ENCODE measurements at regions not wholly inside any gene's neighbourhood (a gene's known extent, or its start where the extent isn't known, plus 50 kb on each side); places are given as distances from the start of the nearest gene placed in this dataset.

DNA sequence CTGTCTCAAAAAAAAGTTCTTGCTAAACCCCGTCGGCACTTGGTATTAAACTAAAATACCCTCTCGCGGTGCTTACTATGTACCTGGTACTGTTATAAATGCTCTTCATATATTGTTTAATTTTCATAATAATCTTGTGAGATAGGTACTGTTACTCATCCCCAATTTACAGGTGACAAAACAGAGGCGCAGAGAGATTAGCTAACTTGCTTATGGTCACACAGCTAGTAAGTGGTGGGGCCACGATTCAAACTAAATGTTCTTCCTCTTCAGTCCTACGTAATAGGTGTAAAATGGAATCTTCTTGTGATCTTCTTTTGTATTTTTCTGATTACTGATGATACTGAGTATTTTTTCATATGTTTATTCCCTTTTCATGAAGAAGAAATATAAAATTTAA is 51.3 kb downstream of the TET3 start:
- TF ChIP-seq, protein P1, sequence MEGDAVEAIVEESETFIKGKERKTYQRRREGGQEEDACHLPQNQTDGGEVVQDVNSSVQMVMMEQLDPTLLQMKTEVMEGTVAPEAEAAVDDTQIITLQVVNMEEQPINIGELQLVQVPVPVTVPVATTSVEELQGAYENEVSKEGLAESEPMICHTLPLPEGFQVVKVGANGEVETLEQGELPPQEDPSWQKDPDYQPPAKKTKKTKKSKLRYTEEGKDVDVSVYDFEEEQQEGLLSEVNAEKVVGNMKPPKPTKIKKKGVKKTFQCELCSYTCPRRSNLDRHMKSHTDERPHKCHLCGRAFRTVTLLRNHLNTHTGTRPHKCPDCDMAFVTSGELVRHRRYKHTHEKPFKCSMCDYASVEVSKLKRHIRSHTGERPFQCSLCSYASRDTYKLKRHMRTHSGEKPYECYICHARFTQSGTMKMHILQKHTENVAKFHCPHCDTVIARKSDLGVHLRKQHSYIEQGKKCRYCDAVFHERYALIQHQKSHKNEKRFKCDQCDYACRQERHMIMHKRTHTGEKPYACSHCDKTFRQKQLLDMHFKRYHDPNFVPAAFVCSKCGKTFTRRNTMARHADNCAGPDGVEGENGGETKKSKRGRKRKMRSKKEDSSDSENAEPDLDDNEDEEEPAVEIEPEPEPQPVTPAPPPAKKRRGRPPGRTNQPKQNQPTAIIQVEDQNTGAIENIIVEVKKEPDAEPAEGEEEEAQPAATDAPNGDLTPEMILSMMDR (conservative IDR thresholded peaks at IDR 0.05), result no peak
- no peak overlapping the region for H3K27ac ChIP-seq

DNA sequence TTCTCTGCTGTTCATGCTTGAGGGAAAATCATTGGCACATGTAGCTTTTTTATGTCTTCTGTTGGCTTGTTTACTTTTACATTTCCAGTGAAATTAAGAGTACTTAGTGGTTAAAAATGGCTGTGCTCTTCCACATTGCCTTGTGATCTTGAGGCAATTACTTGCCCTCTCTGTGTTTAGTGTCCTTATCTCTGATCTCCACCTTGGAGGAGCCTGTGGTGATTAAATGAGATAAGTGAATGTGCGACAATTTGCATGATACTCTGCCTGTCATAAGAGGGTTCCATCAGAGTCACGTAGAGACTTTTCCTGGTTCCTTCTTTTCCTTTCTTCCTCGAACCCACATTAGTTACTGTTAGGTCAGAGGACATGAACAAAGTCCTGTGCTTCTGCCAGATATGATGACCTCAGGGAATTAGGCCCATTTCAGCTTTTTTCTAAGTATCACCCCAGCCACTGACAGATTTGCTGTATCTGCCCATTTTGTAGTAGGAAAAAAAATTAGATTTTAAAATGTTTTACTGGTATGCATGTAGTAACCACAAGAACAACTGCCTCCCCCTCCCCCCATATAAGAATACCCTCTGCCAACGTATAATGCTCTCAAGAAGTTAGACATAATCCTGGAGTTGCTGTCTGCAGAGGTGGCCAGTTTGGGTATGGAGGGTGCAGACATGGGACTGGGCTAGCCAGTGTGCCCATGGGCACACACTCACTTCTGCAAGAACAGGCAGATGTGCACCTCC is 51.9 kb downstream of the TET3 start:
- TF ChIP-seq, protein P1 (conservative IDR thresholded peaks at IDR 0.05), result no peak
- H3K27ac ChIP-seq, result no peak overlapping the region

DNA sequence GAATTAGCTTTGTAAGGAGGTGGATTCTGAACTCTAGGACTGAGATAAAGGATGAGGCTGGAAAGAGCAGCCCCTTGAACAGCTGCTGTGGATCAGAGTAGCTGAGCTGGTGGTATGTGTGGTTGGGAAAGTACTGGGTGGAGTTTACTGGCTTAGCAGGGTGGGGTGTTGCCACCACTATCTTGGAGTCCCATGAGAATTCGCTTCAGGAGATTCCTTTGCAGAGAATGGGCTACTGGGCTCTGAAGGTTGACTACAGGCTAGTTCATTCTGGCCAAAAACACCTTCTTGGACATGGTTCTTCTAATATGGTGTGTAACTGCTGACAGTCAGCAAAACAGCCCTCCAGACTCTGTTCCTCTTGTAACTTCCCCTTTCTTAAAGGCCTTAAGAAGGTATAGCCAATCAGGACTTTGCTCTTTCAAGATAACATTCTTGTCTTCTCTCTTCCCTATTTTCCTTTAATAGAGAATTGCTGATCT is 52.7 kb downstream of the TET3 start:
- TF ChIP-seq, protein P1 (conservative IDR thresholded peaks at IDR 0.05), result no peak
- H3K27ac ChIP-seq, result no peak overlapping the region

DNA sequence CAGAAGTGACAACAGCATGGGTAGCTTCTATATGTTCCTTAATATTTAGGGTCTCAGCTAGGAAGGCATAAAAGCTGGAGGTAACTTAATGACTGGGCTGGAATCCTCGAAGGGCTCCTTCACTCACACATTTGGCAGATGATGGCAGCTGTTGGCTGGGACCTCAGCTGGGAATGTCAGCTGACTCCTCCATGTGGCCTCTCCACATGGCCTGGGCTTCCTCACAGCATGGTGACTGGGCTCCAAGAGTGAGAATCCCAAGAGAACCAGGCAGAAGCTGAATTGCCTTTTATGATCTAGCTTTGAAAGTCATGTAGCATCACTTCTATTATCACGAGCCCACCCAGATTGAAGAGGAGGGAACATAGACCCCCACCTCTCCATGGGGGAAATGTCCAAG is 54.9 kb downstream of the TET3 start:
- no peak overlapping the region for H3K27ac ChIP-seq
- TF ChIP-seq, protein P1 (conservative IDR thresholded peaks at IDR 0.05), result no peak

DNA sequence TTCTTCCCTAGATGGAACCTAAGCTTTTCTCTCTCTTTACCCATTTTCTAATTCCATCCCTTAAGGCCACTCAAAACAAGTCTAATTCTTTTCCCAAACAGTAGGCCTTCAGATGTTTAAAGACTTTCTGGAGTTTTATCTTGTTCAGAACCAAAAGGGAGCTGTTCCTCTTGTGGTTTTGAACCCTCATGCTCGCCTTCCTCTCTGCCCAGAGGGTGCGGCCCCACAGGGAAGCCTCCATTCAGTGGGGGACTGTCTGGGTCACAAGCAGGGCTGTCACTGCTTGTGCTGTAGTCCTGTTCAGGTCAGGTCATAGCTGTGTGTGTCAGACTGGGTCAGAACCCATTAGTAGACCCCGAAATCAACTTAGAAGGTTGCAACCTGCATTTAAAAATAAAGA is 56.5 kb downstream of the TET3 start:
- TF ChIP-seq, protein P1 (conservative IDR thresholded peaks at IDR 0.05), result no peak
- no peak overlapping the region for H3K27ac ChIP-seq

DNA sequence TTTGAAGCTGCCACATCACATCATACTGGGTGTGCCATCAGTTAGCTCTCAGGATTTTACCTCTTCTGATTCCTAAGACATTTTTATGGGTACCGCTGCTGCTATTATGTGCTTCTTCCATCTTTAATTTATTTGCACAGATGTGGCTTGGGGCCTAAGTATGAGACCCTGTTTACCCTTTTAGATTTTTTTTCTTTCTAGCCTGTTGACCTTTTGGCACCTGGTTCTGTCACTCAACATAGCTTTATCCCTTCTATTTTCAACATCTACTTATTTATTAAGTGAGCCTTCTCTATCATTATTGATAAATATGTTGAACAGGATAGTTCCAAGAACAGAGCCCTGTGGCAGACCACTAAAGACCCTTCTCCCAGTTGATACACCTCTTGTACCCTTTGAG is 57.0 kb downstream of the TET3 start:
- no peak overlapping the region for H3K27ac ChIP-seq
- TF ChIP-seq, protein P1 (conservative IDR thresholded peaks at IDR 0.05), result no peak

DNA sequence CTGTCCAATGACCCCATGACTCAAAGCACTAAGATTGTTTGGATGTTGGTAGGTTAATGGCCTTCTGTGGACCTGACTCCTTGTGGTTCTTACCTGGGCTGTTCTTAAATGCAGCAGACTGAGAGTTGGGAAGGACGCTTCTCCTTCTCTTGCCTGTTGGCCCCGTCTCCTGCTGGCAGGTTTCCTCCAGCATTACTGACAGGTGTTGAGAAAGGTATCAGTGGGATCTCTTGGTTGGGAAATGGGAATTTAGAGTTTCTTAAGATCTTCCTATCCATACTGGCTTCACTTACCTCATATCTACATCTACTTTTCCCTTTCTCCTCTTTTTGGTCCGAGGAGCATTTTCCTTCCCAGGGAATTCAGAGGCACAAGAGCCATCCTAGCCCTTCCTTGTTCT is 57.9 kb downstream of the TET3 start:
- TF ChIP-seq, protein P1 (conservative IDR thresholded peaks at IDR 0.05), result no peak
- no peak overlapping the region for H3K27ac ChIP-seq
